HG03354 (cell line): ENCODE measurements at regions not wholly inside any gene's neighbourhood (a gene's known extent, or its start where the extent isn't known, plus 50 kb on each side); places are given as distances from the start of the nearest gene placed in this dataset.

Experiments
- ATAC-seq: cut with Tn5 transposase; IDR thresholded peaks from one replicate; pipeline ENCODE4 v1.9.1; 2021; ENCODE audit warnings: mild to moderate bottlenecking; ENCODE audit not compliant: unreplicated experiment, poor library complexity, severe bottlenecking

GRCh38 chr5:58358501-58359178 is 101.2 kb downstream of the PLK2 start:
- ATAC-seq = no peak

GRCh38 chr5:58357799-58358500 is 101.9 kb downstream of the PLK2 start:
- ATAC-seq = no peak

GRCh38 chr5:58357121-58357520 is 102.8 kb downstream of the PLK2 start:
- no peak for ATAC-seq

- no peak for ATAC-seq
Observed at GRCh38 chr5:58356662-58357061, 103.2 kb downstream of the PLK2 start.

GRCh38 chr5:58354827-58355226 is 105.1 kb downstream of the PLK2 start:
- no peak for ATAC-seq

- ATAC-seq = no peak
Observed at GRCh38 chr5:58353992-58354391, 105.9 kb downstream of the PLK2 start.

DNA sequence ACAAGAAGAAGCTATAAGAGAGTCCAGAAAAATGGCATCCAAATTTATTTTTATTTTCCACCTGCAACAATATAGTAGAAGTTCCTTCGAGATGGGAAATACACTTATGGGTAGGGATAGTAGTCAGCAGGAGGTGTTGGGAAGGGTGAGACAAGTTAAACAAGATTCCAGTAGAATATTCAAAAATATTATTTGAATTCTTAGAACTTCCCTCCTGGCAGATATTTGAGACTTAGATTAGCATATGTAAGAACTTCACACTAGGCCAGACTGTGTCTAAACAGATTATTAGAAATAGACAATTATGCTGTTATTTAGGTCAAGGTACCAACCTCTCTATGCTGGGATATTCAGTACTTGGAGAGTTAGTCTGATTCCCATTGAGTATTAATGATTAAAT is 108.7 kb downstream of the PLK2 start:
- ATAC-seq = no peak

- no peak for ATAC-seq
Observed at GRCh38 chr5:58348996-58349728, 110.7 kb downstream of the PLK2 start.

DNA sequence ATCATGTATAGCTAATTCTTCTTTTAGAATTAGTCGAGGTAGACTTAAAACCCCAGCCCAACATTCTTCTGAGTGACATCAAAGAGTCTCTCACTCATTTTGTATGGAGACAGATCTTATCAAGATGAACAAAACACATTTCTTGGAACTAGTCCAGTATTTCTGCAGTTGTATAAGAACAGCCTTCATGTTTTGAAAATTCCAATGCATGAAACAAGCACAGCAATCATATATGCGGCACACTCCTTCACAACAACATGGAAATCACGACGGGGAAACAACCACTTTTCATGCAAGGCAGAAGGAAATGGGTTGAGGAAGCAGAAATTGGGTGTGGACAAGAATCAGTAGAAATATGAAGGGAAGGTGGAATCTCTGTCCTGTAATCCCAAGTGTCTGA is 113.8 kb downstream of the PLK2 start:
- no peak for ATAC-seq

GRCh38 chr5:58341476-58341875 is 118.4 kb downstream of the PLK2 start:
- ATAC-seq = no peak

DNA sequence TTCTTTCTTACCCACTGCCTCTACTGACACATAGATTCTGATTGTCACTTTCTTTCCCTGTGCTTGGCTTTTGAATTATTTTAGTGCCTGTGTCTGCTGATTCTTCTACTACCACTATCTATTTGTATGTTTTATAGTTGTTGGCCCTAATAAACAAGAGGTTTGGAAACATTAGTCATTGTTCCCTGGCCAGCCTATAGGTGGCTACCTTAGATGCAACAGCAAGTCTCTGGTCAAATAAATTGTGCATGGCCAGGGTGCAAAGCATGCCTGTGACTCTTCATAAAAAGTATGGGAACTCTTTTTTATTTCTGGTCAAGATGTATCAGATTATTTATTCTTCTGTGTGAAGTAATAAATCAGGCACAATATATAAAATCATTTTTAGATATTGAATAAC is 124.4 kb downstream of the PLK2 start:
- no peak for ATAC-seq

DNA sequence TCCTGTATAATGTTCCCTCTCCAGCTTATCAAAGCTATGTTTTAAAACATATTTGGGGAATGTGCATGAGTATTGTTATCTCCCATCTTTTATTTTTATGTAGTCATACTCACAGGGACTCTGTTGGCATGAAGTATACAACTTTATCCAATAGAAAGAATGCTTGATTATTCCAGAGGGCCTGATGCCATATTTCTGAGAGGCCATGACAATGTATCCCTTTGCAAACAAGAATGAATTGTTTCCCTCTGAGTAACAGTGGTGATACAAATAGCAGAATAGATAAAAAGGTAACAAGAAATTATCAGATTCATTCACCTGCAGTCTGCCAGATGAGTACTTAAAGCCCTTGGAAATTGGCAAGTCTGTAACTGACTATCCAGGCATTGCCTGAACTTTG is 125.9 kb downstream of the PLK2 start:
- no peak for ATAC-seq

DNA sequence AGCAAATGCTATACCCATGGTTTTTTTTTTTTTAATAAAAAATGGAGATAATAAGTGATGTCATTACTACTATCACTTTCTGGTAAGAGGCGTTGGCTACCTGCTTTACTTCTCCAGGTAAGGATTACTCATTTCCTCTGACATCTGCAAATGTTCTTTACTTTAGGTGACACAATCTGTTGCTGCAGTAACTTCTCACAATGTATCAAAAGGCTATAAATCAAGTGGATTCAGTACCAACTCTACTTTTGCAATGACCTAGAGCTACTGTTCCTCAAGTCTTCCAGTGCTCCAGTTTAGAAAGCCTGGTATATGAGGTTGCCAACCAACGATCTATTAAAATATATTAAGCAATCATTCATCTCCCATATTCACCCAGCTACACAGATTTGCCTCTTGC is 129.1 kb downstream of the PLK2 start:
- ATAC-seq = no peak

GRCh38 chr5:58327289-58327688 is 132.6 kb downstream of the PLK2 start:
- ATAC-seq = no peak

- no peak for ATAC-seq
Observed at GRCh38 chr5:58326022-58326421, 133.9 kb downstream of the PLK2 start.

DNA sequence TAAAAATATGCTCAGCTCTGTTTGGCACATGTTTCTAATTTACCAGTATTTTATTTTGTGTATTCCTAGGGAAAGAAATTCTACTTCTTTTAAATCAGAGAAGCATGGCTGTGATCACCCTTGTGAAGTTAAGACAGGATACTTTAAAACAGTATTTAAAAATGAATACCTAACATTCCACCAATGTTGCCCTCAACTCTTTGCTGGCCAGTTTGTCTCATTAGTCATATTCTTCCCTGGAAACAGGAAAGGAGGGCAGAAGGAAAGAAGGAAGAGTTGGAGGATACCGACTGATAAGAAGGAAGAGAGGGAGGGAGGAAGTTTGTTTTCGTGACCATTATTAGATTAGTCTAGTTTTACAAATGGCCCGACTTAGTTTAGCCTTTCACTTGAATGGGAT is 137.4 kb downstream of the PLK2 start:
- no peak for ATAC-seq

GRCh38 chr5:58318468-58318867 is 141.4 kb downstream of the PLK2 start:
- no peak for ATAC-seq

- no peak for ATAC-seq
Observed at GRCh38 chr5:58317808-58318207, 142.1 kb downstream of the PLK2 start.

- no peak for ATAC-seq
Observed at GRCh38 chr5:58317009-58317408, 142.9 kb downstream of the PLK2 start.

- ATAC-seq = no peak
Observed at GRCh38 chr5:58315794-58316193, 144.1 kb downstream of the PLK2 start.
